Spleen (tissue), 11 donors: ENCODE measurements at regions not wholly inside any gene's neighbourhood (a gene's known extent, or its start where the extent isn't known, plus 50 kb on each side); places are given as distances from the start of the nearest gene placed in this dataset.

Experiments used
- DNase-seq: peaks from one replicate; pipeline ENCODE4 v3.0.0-alpha.2; 2020
- H3K27ac ChIP-seq, 8 donors: fragments of 200-600 bp; sonication (generic) in 7 of 8; 1 replicate in 4 of 8; 2 replicates in 4 of 8; pipeline versions ENCODE4 v1.5.0 to v1.8.0; 2016 to 2021; ENCODE audit warnings: inconsistent platforms in 4 of 8, mild to moderate bottlenecking in 4 of 8, moderate library complexity in 1 of 8
- H3K27me3 ChIP-seq, 7 donors: fragments of 200-600 bp; sonication (generic) in 6 of 7; replicated peaks in 1 of 7; 1 replicate in 4 of 7; 2 replicates in 3 of 7; pipeline versions ENCODE4 v1.5.0 to v1.8.0; 2016 to 2021; ENCODE audit warnings: inconsistent platforms in 3 of 7, mild to moderate bottlenecking in 1 of 7
- H3K36me3 ChIP-seq, 6 donors: fragments of 200-600 bp; sonication (generic) in 5 of 6; 1 replicate in 4 of 6; 2 replicates in 2 of 6; pipeline versions ENCODE4 v1.5.0 to v1.8.0; 2016 to 2021; ENCODE audit warnings: inconsistent platforms in 2 of 6
- H3K4me1 ChIP-seq, 6 donors: fragments of 200-600 bp; sonication (generic) in 5 of 6; 1 replicate in 3 of 6; 2 replicates in 3 of 6; pipeline versions ENCODE4 v1.5.0 to v1.8.0; 2016 to 2021; ENCODE audit warnings: inconsistent platforms in 3 of 6
- H3K4me3 ChIP-seq, 8 donors: fragments of 200-600 bp; sonication (generic) in 7 of 8; 1 replicate in 4 of 8; 2 replicates in 4 of 8; pipeline versions ENCODE4 v1.5.0 to v1.8.0; 2016 to 2021; ENCODE audit warnings: inconsistent platforms in 4 of 8, mild to moderate bottlenecking in 4 of 8, moderate library complexity in 2 of 8
- H3K9me3 ChIP-seq, 8 donors: fragments of 200-600 bp; sonication (generic) in 7 of 8; 1 replicate in 4 of 8; 2 replicates in 4 of 8; pipeline versions ENCODE4 v1.5.0 to v1.8.0; 2016 to 2021; ENCODE audit warnings: inconsistent platforms in 4 of 8
- CTCF ChIP-seq, 11 experiments: fragments of 200-600 bp in 7 of 11; fragments of 450-650 bp in 4 of 11; sonication (generic) in 4 of 11; IDR thresholded peaks in 8 of 11; conservative IDR thresholded peaks in 3 of 11; 1 replicate in 7 of 11; 2 replicates in 4 of 11; pipeline versions ENCODE4 v1.4.0 to v1.8.0; 2016 to 2021; ENCODE audit warnings: antibody characterized with exemption in 11 of 11, inconsistent platforms in 4 of 11, mild to moderate bottlenecking in 1 of 11
- POLR2A ChIP-seq, 3 donors: fragments of 450-650 bp; IDR thresholded peaks; one replicate each; pipeline ENCODE4 v1.5.1; 2017; ENCODE audit warnings: antibody characterized with exemption in 3 of 3, mild to moderate bottlenecking in 1 of 3
- POLR2AphosphoS5 ChIP-seq, 3 donors: sonication (generic); formaldehyde crosslinking; IDR thresholded peaks; one replicate each; pipeline ENCODE4 v1.5.1; 2017; ENCODE audit warnings: antibody characterized with exemption in 3 of 3
- WGBS, 5 donors: extraction: QIAGEN DNeasy Blood & Tissue Kit in 3 of 5; methylation state at CpG; one replicate each; pipeline versions ENCODE4 v1.1.5 to v1.1.7; 2013 to 2018; 5-methylcytosine and 5-hydroxymethylcytosine counted together
- intact Hi-C: fragments of 100-400 bp; cut with DNase I; formaldehyde crosslinking; loops from one replicate; pipeline ENCODE4 v1.15.0; 2023; ENCODE audit warnings: low total_unique reads
- donor health status: healthy with polysubstance abuse.
- donor health status: DM: no; HTN: no; CAD: no; lungs with moderate emphysema.
- donor health status: DM: no; HTN: no; CAD: no.
- donor health status: Bipolar disorder and iron deficiency.
- donor health status: healthy.
- donor health status: DM: no; HTN: no; CAD: no.
- donor health status: DM: yes; HTN: yes; CAD: no.

GRCh38 chr4:114156371-114156770, 176.9 kb upstream of the ARSJ start:
- Histone ChIP-seq H3K36me3 (no peaks in the 10 kb centered on the region), H3K27ac (no peak overlapping the region), H3K4me1 (no peaks in the 10 kb centered on the region), H3K9me3 (no peaks in the 10 kb centered on the region), H3K4me3 (no peak overlapping the region), H3K27me3 (no peaks in the 10 kb centered on the region)
- intact Hi-C loops, result no loop called here
- TF ChIP-seq POLR2A (IDR thresholded peaks at IDR 0.05) (no peak), CTCF (IDR thresholded peaks at IDR 0.05 in 8 of 11, conservative IDR thresholded peaks at IDR 0.05 in 3 of 11) (no peak), POLR2AphosphoS5 (IDR thresholded peaks at IDR 0.05) (no peak)
- DNase-seq, result no peak
- WGBS, 5 donors, result 86 to 100% (median 96%) methylated on average over 1 of the region's 1 CpG

GRCh38 chr4:114161809-114162208, 182.4 kb upstream of the ARSJ start:
- intact Hi-C loops, result no loop called here

GRCh38 chr4:114163051-114163450, 183.6 kb upstream of the ARSJ start:
- TF ChIP-seq POLR2A (IDR thresholded peaks at IDR 0.05) (no peak), CTCF (IDR thresholded peaks at IDR 0.05 in 8 of 11, conservative IDR thresholded peaks at IDR 0.05 in 3 of 11) (no peak), POLR2AphosphoS5 (IDR thresholded peaks at IDR 0.05) (no peak)
- Histone ChIP-seq H3K4me1 (no peaks in the 10 kb centered on the region), H3K4me3 (no peak overlapping the region), H3K36me3 (no peaks in the 10 kb centered on the region), H3K27me3 (no peaks in the 10 kb centered on the region), H3K27ac (no peak overlapping the region), H3K9me3 (no peaks in the 10 kb centered on the region)
- intact Hi-C loops, result no loop called here
- WGBS, 5 donors, result 89 to 97% (median 93%) methylated on average over 4 of the region's 4 CpGs
- no peak for DNase-seq

More at GRCh38 chr4:114161809-114162208, 182.4 kb upstream of the ARSJ start:
- Histone ChIP-seq H3K27ac (no peak overlapping the region), H3K27me3 (no peaks in the 10 kb centered on the region), H3K9me3 (no peaks in the 10 kb centered on the region), H3K4me3 (no peak overlapping the region), H3K36me3 (no peaks in the 10 kb centered on the region), H3K4me1 (no peaks in the 10 kb centered on the region)
- TF ChIP-seq CTCF (IDR thresholded peaks at IDR 0.05 in 8 of 11, conservative IDR thresholded peaks at IDR 0.05 in 3 of 11) (no peak), POLR2AphosphoS5 (IDR thresholded peaks at IDR 0.05) (no peak), POLR2A (IDR thresholded peaks at IDR 0.05) (no peak)
- no peak for DNase-seq

- Histone ChIP-seq H3K27me3 (no peaks in the 10 kb centered on the region), H3K27ac (no peak overlapping the region), H3K4me3 (no peak overlapping the region), H3K9me3 (no peaks in the 10 kb centered on the region), H3K4me1 (no peaks in the 10 kb centered on the region), H3K36me3 (no peaks in the 10 kb centered on the region)
- intact Hi-C loops, result no loop called here
- TF ChIP-seq CTCF (IDR thresholded peaks at IDR 0.05 in 8 of 11, conservative IDR thresholded peaks at IDR 0.05 in 3 of 11), result no peak
- no peak for TF ChIP-seq POLR2A (IDR thresholded peaks at IDR 0.05)
- TF ChIP-seq POLR2AphosphoS5 (IDR thresholded peaks at IDR 0.05), result no peak
- WGBS, 5 donors, result 76 to 91% (median 78%) methylated on average over 3 of the region's 3 CpGs
- DNase-seq, result no peak
Measured at GRCh38 chr4:114173968-114174367, 194.5 kb upstream of the ARSJ start.
